Left forelimb (tissue), 1 donor: ENCODE measurements at regions not wholly inside any gene's neighbourhood (a gene's known extent, or its start where the extent isn't known, plus 50 kb on each side); places are given as distances from the start of the nearest gene placed in this dataset.

Source experiments
- DNase-seq: peaks from one replicate; pipeline ENCODE4 v3.0.0-alpha.2; 2018; ENCODE audit warnings: low spot score

DNA sequence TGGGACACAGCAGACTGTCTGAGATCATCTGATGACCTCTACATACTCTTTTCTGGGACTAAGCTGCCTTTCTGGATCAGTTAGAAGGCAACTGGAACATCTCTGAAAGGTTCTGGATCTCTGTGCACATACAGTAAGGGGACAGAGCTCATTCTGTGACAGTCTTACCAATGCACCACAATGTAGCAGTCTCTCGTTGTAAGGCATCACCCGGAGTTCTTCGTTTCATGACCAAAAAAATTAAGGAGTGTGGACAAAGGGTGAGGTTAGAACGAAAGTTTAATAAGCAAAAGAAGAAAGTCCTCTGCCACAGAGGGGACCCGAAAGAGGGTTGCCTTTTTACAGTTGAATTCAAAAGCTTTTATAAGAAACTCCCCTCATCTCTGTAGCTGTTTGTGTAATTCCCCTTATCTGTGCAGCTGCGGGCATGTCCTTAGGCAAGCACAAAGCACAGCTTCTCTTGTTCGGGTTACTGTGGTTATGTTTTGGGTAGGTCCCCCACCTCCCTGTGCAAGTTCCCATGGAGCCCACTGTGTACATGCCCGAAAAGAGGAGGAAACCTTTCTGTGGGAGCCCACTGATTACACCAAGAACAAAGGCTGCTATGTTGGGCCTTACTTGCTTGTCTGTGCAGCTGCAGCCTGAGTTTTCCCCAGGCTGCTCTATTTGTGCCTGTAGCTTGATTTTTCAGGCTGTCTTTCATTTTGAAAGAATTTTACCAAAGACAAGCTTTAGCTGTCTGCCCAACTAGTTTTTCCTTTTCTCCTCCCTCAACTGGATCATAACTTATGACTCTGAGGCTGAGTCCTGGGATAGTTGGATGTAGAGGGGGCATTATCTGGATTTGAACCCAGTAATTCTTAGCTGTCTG, 53.1 kb upstream of the CACNA1E start:
- no peak for DNase-seq
